ENCODE measurements at regions not wholly inside any gene's neighbourhood (a gene's known extent, or its start where the extent isn't known, plus 50 kb on each side); places are given as distances from the start of the nearest gene placed in this dataset.

- POLR2A ChIA-PET (ENCODE audit: low non-redundant PET) = no interaction called here
Measured at GRCh38 chr6:67458265-67458664, 1176.8 kb upstream of the ADGRB3 start.

GRCh38 chr6:67451874-67452273 is 1183.2 kb upstream of the ADGRB3 start:
- no peaks in the 10 kb centered on the region for H3K9me3 ChIP-seq (ENCODE audit: low read depth, low read length, poor library complexity, severe bottlenecking)
- no peaks in the 10 kb centered on the region for H3K4me1 ChIP-seq (ENCODE audit: insufficient read depth, low read length, poor library complexity, severe bottlenecking)
- H3K27me3 ChIP-seq (replicated peaks; ENCODE audit: insufficient read depth, low read depth, low read length, poor library complexity) = no peaks in the 10 kb centered on the region
- H3K4me3 ChIP-seq (ENCODE audit: low read depth, low read length, poor library complexity, severe bottlenecking) = no peak overlapping the region
- ChIA-PET POLR2A (ENCODE audit: low non-redundant PET) (no interaction called here), CTCF (no interaction called here)
- no peaks in the 10 kb centered on the region for H3K36me3 ChIP-seq (ENCODE audit: insufficient read depth, low read length, poor library complexity, severe bottlenecking)
- no peak for DNase-seq (ENCODE audit: low spot score)
- intact Hi-C loops (cut with micrococcal nuclease; ENCODE audit: unreplicated experiment) = no loop called here
- H3K27ac ChIP-seq (ENCODE audit: low read depth, low read length, poor library complexity, severe bottlenecking) = no peak overlapping the region
- no TSS peak for BruUV-seq (replicated peaks)
- TF ChIP-seq CTCF (conservative IDR thresholded peaks at IDR 0.05; ENCODE audit: low read depth, low read length) = no peak
- no peak for TF ChIP-seq EZH2 (IDR thresholded peaks at IDR 0.05; ENCODE audit: borderline replicate concordance, low read depth, low read length, poor library complexity, severe bottlenecking)

More at GRCh38 chr6:67458265-67458664, 1176.8 kb upstream of the ADGRB3 start:
- Histone ChIP-seq H3K4me1 (ENCODE audit: insufficient read depth, low read length, poor library complexity, severe bottlenecking) (no peaks in the 10 kb centered on the region), H3K9me3 (ENCODE audit: low read depth, low read length, poor library complexity, severe bottlenecking) (peaks cover 23% of the 10 kb centered on the region), H3K27me3 (replicated peaks; ENCODE audit: insufficient read depth, low read depth, low read length, poor library complexity) (no peaks in the 10 kb centered on the region), H3K27ac (ENCODE audit: low read depth, low read length, poor library complexity, severe bottlenecking) (no peak overlapping the region), H3K36me3 (ENCODE audit: insufficient read depth, low read length, poor library complexity, severe bottlenecking) (no peaks in the 10 kb centered on the region), H3K4me3 (ENCODE audit: low read depth, low read length, poor library complexity, severe bottlenecking) (no peak overlapping the region)
- intact Hi-C loops (cut with micrococcal nuclease; ENCODE audit: unreplicated experiment) = no loop called here
- peak; percentile 6 for DNase-seq (ENCODE audit: low spot score)
- BruUV-seq (replicated peaks) = no TSS peak
- CTCF ChIA-PET = no interaction called here
- TF ChIP-seq EZH2 (IDR thresholded peaks at IDR 0.05; ENCODE audit: borderline replicate concordance, low read depth, low read length, poor library complexity, severe bottlenecking) (no peak), CTCF (conservative IDR thresholded peaks at IDR 0.05; ENCODE audit: low read depth, low read length) (no peak)

GRCh38 chr6:67450641-67451040 is 1184.4 kb upstream of the ADGRB3 start:
- Histone ChIP-seq H3K27me3 (replicated peaks; ENCODE audit: insufficient read depth, low read depth, low read length, poor library complexity) (no peaks in the 10 kb centered on the region), H3K36me3 (ENCODE audit: insufficient read depth, low read length, poor library complexity, severe bottlenecking) (no peaks in the 10 kb centered on the region), H3K4me1 (ENCODE audit: insufficient read depth, low read length, poor library complexity, severe bottlenecking) (no peaks in the 10 kb centered on the region), H3K27ac (ENCODE audit: low read depth, low read length, poor library complexity, severe bottlenecking) (no peak overlapping the region), H3K9me3 (ENCODE audit: low read depth, low read length, poor library complexity, severe bottlenecking) (no peaks in the 10 kb centered on the region), H3K4me3 (ENCODE audit: low read depth, low read length, poor library complexity, severe bottlenecking) (no peak overlapping the region)
- CTCF ChIA-PET = no interaction called here
- TF ChIP-seq CTCF (conservative IDR thresholded peaks at IDR 0.05; ENCODE audit: low read depth, low read length) (no peak), EZH2 (IDR thresholded peaks at IDR 0.05; ENCODE audit: borderline replicate concordance, low read depth, low read length, poor library complexity, severe bottlenecking) (no peak)
- no peak for DNase-seq (ENCODE audit: low spot score)
- POLR2A ChIA-PET (ENCODE audit: low non-redundant PET) = no interaction called here
- intact Hi-C loops (cut with micrococcal nuclease; ENCODE audit: unreplicated experiment) = no loop called here
- no TSS peak for BruUV-seq (replicated peaks)

All from A673 (cell line).